Tibial nerve (tissue), 4 donors: ENCODE measurements at regions not wholly inside any gene's neighbourhood (a gene's known extent, or its start where the extent isn't known, plus 50 kb on each side); places are given as distances from the start of the nearest gene placed in this dataset.
A peak's percentile ranks its signal among the peaks of the same experiment; 100 is the strongest.

Experiments
- DNase-seq, 2 donors: peaks; one replicate each; pipeline ENCODE4 v3.0.0-alpha.2; 2019; ENCODE audit warnings: low spot score in 2 of 2
- H3K27ac ChIP-seq, 4 donors: fragments of 200-600 bp; sonication (generic) in 3 of 4; one replicate each; pipeline ENCODE4 v1.5.1; 2017 to 2019; ENCODE audit warnings: mild to moderate bottlenecking in 1 of 4
- H3K27me3 ChIP-seq, 2 donors: fragments of 200-600 bp; sonication (generic) in 1 of 2; one replicate each; pipeline versions ENCODE4 v1.5.1 to v1.6.0; 2017 to 2019
- H3K36me3 ChIP-seq, 3 donors: fragments of 200-600 bp; sonication (generic); one replicate each; pipeline ENCODE4 v1.5.1; 2018 to 2019
- H3K4me1 ChIP-seq, 4 donors: fragments of 200-600 bp; sonication (generic) in 3 of 4; one replicate each; pipeline ENCODE4 v1.5.1; 2017 to 2019
- H3K4me3 ChIP-seq, 4 donors: fragments of 200-600 bp; sonication (generic) in 3 of 4; one replicate each; pipeline ENCODE4 v1.5.1; 2017 to 2019; ENCODE audit warnings: mild to moderate bottlenecking in 1 of 4, moderate library complexity in 1 of 4
- H3K9me3 ChIP-seq, 4 donors: fragments of 200-600 bp; sonication (generic) in 3 of 4; one replicate each; pipeline ENCODE4 v1.5.1; 2017 to 2019
- EP300 ChIP-seq, 2 donors: sonication (generic); formaldehyde crosslinking; IDR thresholded peaks; one replicate each; pipeline ENCODE4 v1.6.1; 2017; ENCODE audit warnings: antibody characterized with exemption in 2 of 2, mild to moderate bottlenecking in 1 of 2
- POLR2A ChIP-seq, 2 donors: fragments of 450-650 bp; IDR thresholded peaks; one replicate each; pipeline ENCODE4 v1.6.1; 2017; ENCODE audit warnings: antibody characterized with exemption in 2 of 2, mild to moderate bottlenecking in 2 of 2, moderate library complexity in 2 of 2
- whole genome bisulfite sequencing, 2 donors: methylation state at CpG; one replicate each; pipeline ENCODE4 v1.1.5; 2018; 5-methylcytosine and 5-hydroxymethylcytosine counted together
- TF ChIP-seq, protein P1 (sequence below), 5 experiments: fragments of 200-600 bp in 3 of 5; fragments of 450-650 bp in 2 of 5; sonication (generic) in 3 of 5; IDR thresholded peaks; one replicate each; pipeline ENCODE4 v1.5.1; 2016 to 2019; ENCODE audit warnings: antibody characterized with exemption in 5 of 5, mild to moderate bottlenecking in 3 of 5, moderate library complexity in 2 of 5

GRCh38 chr3:153293265-153293664 lies 131.2 kb downstream of the RAP2B start:
- H3K4me3 ChIP-seq: no peak overlapping the region
- H3K9me3 ChIP-seq: no peaks in the 10 kb centered on the region
- WGBS, 2 donors: 30 to 36% methylated on average over 5 of the region's 5 CpGs
- peaks cover 0 to 20% (median 1%) of the 10 kb centered on the region in 4 donors for H3K4me1 ChIP-seq
- no peaks in the 10 kb centered on the region for H3K36me3 ChIP-seq
- DNase-seq: no peak
- TF ChIP-seq POLR2A (IDR thresholded peaks at IDR 0.05) (no peak), EP300 (IDR thresholded peaks at IDR 0.05) (peak in 1 of 2 donors; percentile 54)
- H3K27me3 ChIP-seq: no peaks in the 10 kb centered on the region
- peak overlapping the region in 1 of 4 donors; percentile 51 for H3K27ac ChIP-seq

DNA sequence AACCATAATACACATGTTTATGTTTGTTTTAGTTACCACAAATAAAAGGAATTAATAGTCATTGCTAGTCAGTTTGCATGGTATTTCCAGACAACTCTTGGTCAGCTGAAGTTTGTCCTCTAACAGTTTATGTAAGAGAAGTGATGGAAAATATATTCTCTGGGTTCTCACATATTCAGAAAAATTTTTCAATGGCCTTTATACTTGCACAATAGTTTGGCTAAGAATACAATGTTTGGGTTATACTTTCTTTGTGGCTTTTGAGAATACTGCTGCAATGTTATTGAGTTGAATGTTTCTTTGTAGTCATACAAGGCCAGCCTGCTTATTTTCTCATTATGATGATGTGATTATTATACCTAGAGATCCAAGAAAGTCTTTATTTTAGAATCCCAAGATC lies 133.9 kb downstream of the RAP2B start:
- Histone ChIP-seq H3K36me3 (no peaks in the 10 kb centered on the region), H3K4me3 (no peak overlapping the region), H3K4me1 (peaks cover 0 to 10% (median 0%) of the 10 kb centered on the region in 4 donors), H3K27me3 (no peaks in the 10 kb centered on the region), H3K27ac (no peak overlapping the region), H3K9me3 (no peaks in the 10 kb centered on the region)
- DNase-seq: no peak
- TF ChIP-seq, protein P1, sequence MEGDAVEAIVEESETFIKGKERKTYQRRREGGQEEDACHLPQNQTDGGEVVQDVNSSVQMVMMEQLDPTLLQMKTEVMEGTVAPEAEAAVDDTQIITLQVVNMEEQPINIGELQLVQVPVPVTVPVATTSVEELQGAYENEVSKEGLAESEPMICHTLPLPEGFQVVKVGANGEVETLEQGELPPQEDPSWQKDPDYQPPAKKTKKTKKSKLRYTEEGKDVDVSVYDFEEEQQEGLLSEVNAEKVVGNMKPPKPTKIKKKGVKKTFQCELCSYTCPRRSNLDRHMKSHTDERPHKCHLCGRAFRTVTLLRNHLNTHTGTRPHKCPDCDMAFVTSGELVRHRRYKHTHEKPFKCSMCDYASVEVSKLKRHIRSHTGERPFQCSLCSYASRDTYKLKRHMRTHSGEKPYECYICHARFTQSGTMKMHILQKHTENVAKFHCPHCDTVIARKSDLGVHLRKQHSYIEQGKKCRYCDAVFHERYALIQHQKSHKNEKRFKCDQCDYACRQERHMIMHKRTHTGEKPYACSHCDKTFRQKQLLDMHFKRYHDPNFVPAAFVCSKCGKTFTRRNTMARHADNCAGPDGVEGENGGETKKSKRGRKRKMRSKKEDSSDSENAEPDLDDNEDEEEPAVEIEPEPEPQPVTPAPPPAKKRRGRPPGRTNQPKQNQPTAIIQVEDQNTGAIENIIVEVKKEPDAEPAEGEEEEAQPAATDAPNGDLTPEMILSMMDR (IDR thresholded peaks at IDR 0.05): no peak
- TF ChIP-seq EP300 (IDR thresholded peaks at IDR 0.05): no peak
- no peak for TF ChIP-seq POLR2A (IDR thresholded peaks at IDR 0.05)

DNA sequence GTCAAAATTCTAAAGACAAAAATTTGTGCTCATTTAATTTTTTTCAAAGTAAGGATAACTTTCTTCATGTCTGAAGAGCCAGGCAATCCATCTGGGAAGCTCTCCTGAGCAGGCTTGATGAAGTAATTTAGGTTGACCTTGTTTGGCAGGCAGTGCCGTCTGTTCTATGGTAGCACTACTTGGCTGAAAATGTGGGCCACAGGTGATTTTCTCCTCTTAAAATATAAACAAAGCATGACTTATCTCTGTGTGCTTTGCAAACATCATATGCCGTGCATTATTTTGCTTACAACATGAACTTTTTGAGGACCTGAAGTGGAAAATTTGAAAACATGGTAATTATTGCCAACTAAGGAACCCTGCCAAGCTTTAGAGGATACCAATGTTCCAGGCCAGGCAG lies 143.2 kb downstream of the RAP2B start:
- 51 to 63% methylated on average over 2 of the region's 2 CpGs for WGBS, 2 donors
- no peak overlapping the region for H3K4me3 ChIP-seq
- H3K36me3 ChIP-seq: no peaks in the 10 kb centered on the region
- no peak overlapping the region for H3K27ac ChIP-seq
- H3K4me1 ChIP-seq: no peaks in the 10 kb centered on the region
- DNase-seq: no peak
- TF ChIP-seq EP300 (IDR thresholded peaks at IDR 0.05) (no peak), POLR2A (IDR thresholded peaks at IDR 0.05) (no peak)
- TF ChIP-seq, protein P1 (IDR thresholded peaks at IDR 0.05): no peak
- H3K27me3 ChIP-seq: no peaks in the 10 kb centered on the region
- H3K9me3 ChIP-seq: no peaks in the 10 kb centered on the region

DNA sequence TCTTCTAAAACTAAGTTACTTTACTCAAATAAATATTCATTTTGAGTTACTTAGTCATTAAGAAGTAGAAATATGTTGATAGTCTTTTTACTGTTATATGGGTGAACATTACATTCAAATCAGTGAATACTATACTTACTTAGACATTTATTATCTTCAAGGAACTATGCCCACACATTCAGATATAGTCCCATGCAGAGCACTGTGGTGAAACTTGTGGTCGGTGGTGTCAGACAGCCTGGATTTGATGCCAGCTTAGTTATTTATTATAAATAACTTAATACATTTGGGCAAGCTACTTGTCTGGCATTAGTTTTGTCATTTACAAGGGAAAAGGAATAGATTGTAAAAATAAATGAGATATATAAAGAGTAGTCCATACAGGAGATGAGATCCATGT lies 149.5 kb downstream of the RAP2B start:
- no peaks in the 10 kb centered on the region for H3K9me3 ChIP-seq
- 77 to 81% methylated on average over 1 of the region's 1 CpG for WGBS, 2 donors
- H3K27me3 ChIP-seq: no peaks in the 10 kb centered on the region

DNA sequence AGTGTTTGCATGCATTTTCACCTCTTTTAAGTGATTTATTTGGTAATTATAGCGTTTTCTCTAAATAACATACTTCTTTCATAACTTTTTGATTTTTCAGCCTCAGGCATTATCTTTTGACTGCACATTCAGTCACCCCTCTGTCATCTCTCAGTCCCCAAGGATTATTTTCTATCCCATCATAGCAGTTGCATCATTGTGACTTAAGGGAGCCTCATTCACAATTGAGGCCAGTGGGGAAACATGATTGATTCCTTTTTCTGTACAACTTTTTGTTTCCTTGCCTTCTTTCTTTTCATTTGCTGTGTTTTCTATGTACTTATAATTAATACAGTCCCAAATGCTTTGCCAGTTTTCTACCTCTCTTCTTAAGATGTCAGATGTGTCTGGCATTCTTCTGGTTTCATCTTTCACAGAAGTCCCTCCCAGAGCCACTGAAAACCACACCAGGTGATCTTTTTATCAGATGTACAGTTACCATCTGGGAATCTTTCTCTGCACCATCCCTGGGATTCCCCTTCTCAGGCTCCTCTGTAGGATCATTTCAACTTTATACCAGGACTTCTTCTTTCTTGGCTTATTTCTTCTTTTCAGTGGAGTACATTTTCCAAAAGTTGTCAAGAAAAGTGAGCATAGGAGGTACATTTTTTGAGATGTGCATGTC lies 151.4 kb downstream of the RAP2B start:
- Histone ChIP-seq H3K27me3 (no peaks in the 10 kb centered on the region), H3K36me3 (no peaks in the 10 kb centered on the region), H3K9me3 (no peaks in the 10 kb centered on the region), H3K4me3 (no peak overlapping the region), H3K4me1 (no peaks in the 10 kb centered on the region), H3K27ac (no peak overlapping the region)
- 52 to 54% methylated on average over 1 of the region's 1 CpG for WGBS, 2 donors
- DNase-seq: no peak
- no peak for TF ChIP-seq EP300 (IDR thresholded peaks at IDR 0.05)
- no peak for TF ChIP-seq POLR2A (IDR thresholded peaks at IDR 0.05)
- TF ChIP-seq, protein P1 (IDR thresholded peaks at IDR 0.05): no peak

More for the DNA sequence above, 149.5 kb downstream of the RAP2B start:
- no peak for DNase-seq
- TF ChIP-seq POLR2A (IDR thresholded peaks at IDR 0.05): no peak
- no peak for TF ChIP-seq EP300 (IDR thresholded peaks at IDR 0.05)
- TF ChIP-seq, protein P1 (IDR thresholded peaks at IDR 0.05): no peak
- no peak overlapping the region for H3K4me3 ChIP-seq
- H3K4me1 ChIP-seq: no peaks in the 10 kb centered on the region
- no peaks in the 10 kb centered on the region for H3K36me3 ChIP-seq
- H3K27ac ChIP-seq: no peak overlapping the region
